ENCODE measurements at regions not wholly inside any gene's neighbourhood (a gene's known extent, or its start where the extent isn't known, plus 50 kb on each side); places are given as distances from the start of the nearest gene placed in this dataset.

GRCh38 chr2:104768694-104769093 lies 85.2 kb upstream of the POU3F3 start:
- TF ChIP-seq CTCF (conservative IDR thresholded peaks at IDR 0.05; ENCODE audit: low read depth, low read length): no peak
- DNase-seq (ENCODE audit: low read depth): no peak
- no peak overlapping the region for H3K4me3 ChIP-seq (ENCODE audit: low read length)

GRCh38 chr2:104769096-104769495 lies 84.8 kb upstream of the POU3F3 start:
- TF ChIP-seq CTCF (conservative IDR thresholded peaks at IDR 0.05; ENCODE audit: low read depth, low read length): no peak
- no peak for DNase-seq (ENCODE audit: low read depth)
- H3K4me3 ChIP-seq (ENCODE audit: low read length): no peak overlapping the region

GRCh38 chr2:104772996-104773395 lies 80.9 kb upstream of the POU3F3 start:
- DNase-seq (ENCODE audit: low read depth): no peak
- TF ChIP-seq CTCF (conservative IDR thresholded peaks at IDR 0.05; ENCODE audit: low read depth, low read length): no peak
- no peak overlapping the region for H3K4me3 ChIP-seq (ENCODE audit: low read length)

GRCh38 chr2:104774631-104775030 lies 79.3 kb upstream of the POU3F3 start:
- H3K4me3 ChIP-seq (ENCODE audit: low read length): no peak overlapping the region
- DNase-seq (ENCODE audit: low read depth): no peak
- no peak for TF ChIP-seq CTCF (conservative IDR thresholded peaks at IDR 0.05; ENCODE audit: low read depth, low read length)

- DNase-seq (ENCODE audit: low read depth): no peak
- TF ChIP-seq CTCF (conservative IDR thresholded peaks at IDR 0.05; ENCODE audit: low read depth, low read length): no peak
- no peak overlapping the region for H3K4me3 ChIP-seq (ENCODE audit: low read length)
Observed at GRCh38 chr2:104777721-104778120, 76.2 kb upstream of the POU3F3 start.

- no peak overlapping the region for H3K4me3 ChIP-seq (ENCODE audit: low read length)
- TF ChIP-seq CTCF (conservative IDR thresholded peaks at IDR 0.05; ENCODE audit: low read depth, low read length): no peak
- no peak for DNase-seq (ENCODE audit: low read depth)
Observed at GRCh38 chr2:104781151-104781550, 72.8 kb upstream of the POU3F3 start.

GRCh38 chr2:104784264-104784663 lies 69.7 kb upstream of the POU3F3 start:
- H3K4me3 ChIP-seq (ENCODE audit: low read length): no peak overlapping the region
- DNase-seq (ENCODE audit: low read depth): no peak
- TF ChIP-seq CTCF (conservative IDR thresholded peaks at IDR 0.05; ENCODE audit: low read depth, low read length): no peak
